ENCODE measurements at regions not wholly inside any gene's neighbourhood (a gene's known extent, or its start where the extent isn't known, plus 50 kb on each side); places are given as distances from the start of the nearest gene placed in this dataset.

DNA sequence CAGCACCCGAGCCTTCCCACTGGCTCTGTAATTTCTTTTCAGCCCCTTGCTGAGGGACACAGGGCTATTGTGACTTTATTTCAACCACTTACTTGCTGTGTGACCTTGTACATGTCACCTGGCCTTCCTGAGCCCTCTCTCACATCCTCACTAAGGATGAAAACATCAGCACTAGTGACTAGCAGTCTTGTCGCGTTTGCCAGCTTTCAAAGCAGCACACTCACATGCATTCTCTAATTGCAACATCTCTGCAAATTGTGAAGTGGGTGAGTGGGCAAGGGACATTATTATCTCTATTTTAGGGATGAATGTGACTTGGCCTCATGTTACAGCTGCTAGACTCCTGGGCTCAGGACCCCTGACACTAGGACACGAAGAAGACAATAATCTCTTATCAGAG is 144.5 kb downstream of the SEC61B start (continued):
- no peak for TF ChIP-seq EHF (CRISPR knock-in tag; IDR thresholded peaks at IDR 0.05)

- CTCF ChIA-PET, result no interaction called here
- no peak for DNase-seq (ENCODE audit: low read depth in 1 of 2, low spot score in 1 of 2)
- Histone ChIP-seq H3K4me3 (no peak overlapping the region), H3K9me3 (no peaks in the 10 kb centered on the region), H3K4me1 (no peaks in the 10 kb centered on the region), H3K27ac (no peak overlapping the region), H3K4me2 (no peak overlapping the region)
- POLR2A ChIA-PET, result no interaction called here
- ATAC-seq, result no peak
- WGBS (ENCODE audit: missing lambda C conversion rate), result 51% methylated on average over 31 of the region's 31 CpGs
- no peak for TF ChIP-seq HOXB13 (CRISPR knock-in tag; IDR thresholded peaks at IDR 0.05; ENCODE audit: low read depth)
- no peak for TF ChIP-seq ZC3H11A (IDR thresholded peaks at IDR 0.05)
- no peak for TF ChIP-seq BCL3 (IDR thresholded peaks at IDR 0.05)
- TF ChIP-seq, protein P1, sequence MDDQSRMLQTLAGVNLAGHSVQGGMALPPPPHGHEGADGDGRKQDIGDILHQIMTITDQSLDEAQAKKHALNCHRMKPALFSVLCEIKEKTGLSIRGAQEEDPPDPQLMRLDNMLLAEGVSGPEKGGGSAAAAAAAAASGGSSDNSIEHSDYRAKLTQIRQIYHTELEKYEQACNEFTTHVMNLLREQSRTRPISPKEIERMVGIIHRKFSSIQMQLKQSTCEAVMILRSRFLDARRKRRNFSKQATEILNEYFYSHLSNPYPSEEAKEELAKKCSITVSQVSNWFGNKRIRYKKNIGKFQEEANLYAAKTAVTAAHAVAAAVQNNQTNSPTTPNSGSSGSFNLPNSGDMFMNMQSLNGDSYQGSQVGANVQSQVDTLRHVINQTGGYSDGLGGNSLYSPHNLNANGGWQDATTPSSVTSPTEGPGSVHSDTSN (IDR thresholded peaks at IDR 0.05), result no peak
- TF ChIP-seq ZFP36 (IDR thresholded peaks at IDR 0.05; ENCODE audit: borderline replicate concordance, partially characterized antibody), result no peak
- no peak for TF ChIP-seq ZNF302 (CRISPR knock-in tag; IDR thresholded peaks at IDR 0.05)
- TF ChIP-seq CEBPB (IDR thresholded peaks at IDR 0.05), result no peak
- TF ChIP-seq KDM5A (IDR thresholded peaks at IDR 0.05), result no peak
- TF ChIP-seq CHD2 (IDR thresholded peaks at IDR 0.05; ENCODE audit: low read length, partially characterized antibody), result no peak
- no peak for TF ChIP-seq HDAC2 (IDR thresholded peaks at IDR 0.05)
- TF ChIP-seq, protein P2, sequence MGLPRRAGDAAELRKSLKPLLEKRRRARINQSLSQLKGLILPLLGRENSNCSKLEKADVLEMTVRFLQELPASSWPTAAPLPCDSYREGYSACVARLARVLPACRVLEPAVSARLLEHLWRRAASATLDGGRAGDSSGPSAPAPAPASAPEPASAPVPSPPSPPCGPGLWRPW (IDR thresholded peaks at IDR 0.05), result no peak
- no peak for TF ChIP-seq RAD21 (conservative IDR thresholded peaks at IDR 0.05 in 1 of 2, IDR thresholded peaks at IDR 0.05 in 1 of 2)
- no peak for TF ChIP-seq JUN (IDR thresholded peaks at IDR 0.05)
- TF ChIP-seq PHF8 (IDR thresholded peaks at IDR 0.05; ENCODE audit: borderline replicate concordance, low read depth), result no peak
- no peak for FAIRE-seq
Measured at GRCh38 chr9:99368341-99369326, 146.6 kb downstream of the SEC61B start.

DNA sequence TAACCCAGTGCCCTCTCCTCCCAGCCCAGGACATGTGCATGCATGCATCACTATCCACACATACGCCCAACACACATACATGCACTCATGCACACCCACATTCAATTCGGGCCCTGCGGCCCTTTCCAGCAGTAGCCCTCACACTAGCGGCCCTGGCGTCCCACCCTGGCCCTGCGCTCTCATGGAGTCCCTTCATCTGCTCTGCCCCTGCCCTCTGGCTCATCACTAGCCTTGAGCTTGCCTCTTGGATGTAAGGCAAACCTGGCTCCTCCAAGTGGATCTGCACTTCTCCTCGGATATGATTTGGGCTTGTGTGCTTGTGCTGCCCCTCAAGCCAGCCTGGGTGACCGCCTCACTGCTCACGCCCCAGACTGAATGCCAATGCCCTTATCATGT is 147.2 kb downstream of the SEC61B start:
- no peak overlapping the region for H3K4me2 ChIP-seq
- TF ChIP-seq NFE2L2 (conservative IDR thresholded peaks at IDR 0.05; ENCODE audit: low read length) (no peak), MYC (IDR thresholded peaks at IDR 0.05; ENCODE audit: borderline replicate concordance, low read length) (no peak), BHLHE40 (IDR thresholded peaks at IDR 0.05; ENCODE audit: low read depth, low read length) (no peak), ZSCAN20 (CRISPR knock-in tag; IDR thresholded peaks at IDR 0.05) (no peak), CHD4 (IDR thresholded peaks at IDR 0.05; ENCODE audit: borderline replicate concordance) (no peak), JUN (IDR thresholded peaks at IDR 0.05) (no peak), REST (IDR thresholded peaks at IDR 0.05) (no peak), POLR2AphosphoS2 (conservative IDR thresholded peaks at IDR 0.05; ENCODE audit: low read length) (no peak), CHD2 (IDR thresholded peaks at IDR 0.05; ENCODE audit: low read length, partially characterized antibody) (no peak), POLR2A (IDR thresholded peaks at IDR 0.05; ENCODE audit: low read length) (no peak), ATOH8 (CRISPR knock-in tag; IDR thresholded peaks at IDR 0.05; ENCODE audit: low read depth) (no peak), MAZ (IDR thresholded peaks at IDR 0.05; ENCODE audit: borderline replicate concordance, low read depth, low read length) (no peak), RARB (CRISPR knock-in tag; IDR thresholded peaks at IDR 0.05) (no peak), EP300 (IDR thresholded peaks at IDR 0.05) (no peak)
- no peak for DNase-seq (ENCODE audit: low read depth in 1 of 2, low spot score in 1 of 2)
- ChIA-PET POLR2A (no interaction called here), CTCF (no interaction called here)
- no peak for ATAC-seq
- WGBS (ENCODE audit: missing lambda C conversion rate), result 49% methylated on average over 9 of the region's 9 CpGs
- FAIRE-seq, result no peak
- H3K4me1 ChIP-seq, result no peaks in the 10 kb centered on the region
- H3K27ac ChIP-seq, result no peak overlapping the region
- H3K4me3 ChIP-seq, result no peak overlapping the region
- H3K9me3 ChIP-seq, result no peaks in the 10 kb centered on the region
